ES-I3 (cell line): ENCODE measurements at regions not wholly inside any gene's neighbourhood (a gene's known extent, or its start where the extent isn't known, plus 50 kb on each side); places are given as distances from the start of the nearest gene placed in this dataset.

Source experiments
- H3K36me3 ChIP-seq: 2 replicates; pipeline ENCODE4 v1.6.1; 2013; ENCODE audit warnings: mild to moderate bottlenecking, low read length, control low read depth, moderate library complexity; ENCODE audit not compliant: insufficient read depth
- H3K4me1 ChIP-seq: 2 replicates; pipeline ENCODE4 v1.6.1; 2013; ENCODE audit warnings: mild to moderate bottlenecking, control low read depth, low read length; ENCODE audit not compliant: insufficient read depth
- H3K9ac ChIP-seq: 2 replicates; pipeline ENCODE4 v1.6.1; 2013; ENCODE audit warnings: low read depth, mild to moderate bottlenecking, low read length, moderate library complexity
- H3K9me3 ChIP-seq: 2 replicates; pipeline ENCODE4 v1.6.1; 2013; ENCODE audit warnings: mild to moderate bottlenecking, low read length, moderate library complexity; ENCODE audit not compliant: control insufficient read depth, insufficient read depth

DNA sequence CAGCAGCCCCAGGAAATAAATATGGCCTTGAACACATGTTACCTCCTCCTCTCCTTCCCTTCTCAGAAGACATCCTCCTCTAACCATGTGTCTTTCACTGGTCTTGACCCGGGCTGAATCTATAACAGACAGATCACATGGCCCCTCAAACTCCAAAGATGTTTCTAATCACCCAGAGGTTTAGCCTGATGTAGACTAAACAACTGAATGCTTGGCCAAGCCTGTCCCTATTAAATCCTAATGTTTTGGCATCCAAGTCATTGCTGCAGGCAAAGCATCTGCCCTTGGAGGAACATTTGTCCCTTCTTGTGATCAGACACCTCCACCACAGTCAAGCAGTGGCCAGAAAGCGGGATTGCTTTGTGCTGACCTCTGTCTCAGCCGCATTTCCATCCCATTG, 65.5 kb downstream of the ANKRD60 start:
- H3K9me3 ChIP-seq: no peaks in the 10 kb centered on the region
- no peaks in the 10 kb centered on the region for H3K36me3 ChIP-seq
- no peak overlapping the region for H3K9ac ChIP-seq
- no peaks in the 10 kb centered on the region for H3K4me1 ChIP-seq

DNA sequence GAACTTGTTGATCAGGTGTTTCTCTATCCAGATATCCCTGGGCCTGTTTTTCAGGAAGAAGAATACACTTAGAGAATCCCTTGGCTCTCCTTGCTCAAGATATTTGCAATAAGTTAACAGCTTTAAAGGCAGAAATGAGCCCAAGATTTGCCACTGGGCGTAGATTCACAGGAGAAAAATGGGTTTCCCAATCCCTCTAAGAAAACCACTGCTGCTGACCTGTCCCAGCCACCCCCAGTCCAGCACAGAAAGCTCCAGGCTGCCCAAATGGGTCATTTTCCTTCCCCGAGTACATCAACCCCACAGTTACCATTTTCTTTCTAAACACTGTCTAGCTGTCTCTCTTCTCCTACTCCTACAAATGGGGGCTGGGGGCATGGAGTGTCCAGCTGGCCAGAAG, 67.3 kb downstream of the ANKRD60 start:
- Histone ChIP-seq H3K4me1 (no peaks in the 10 kb centered on the region), H3K9me3 (no peaks in the 10 kb centered on the region), H3K9ac (no peak overlapping the region), H3K36me3 (no peaks in the 10 kb centered on the region)

DNA sequence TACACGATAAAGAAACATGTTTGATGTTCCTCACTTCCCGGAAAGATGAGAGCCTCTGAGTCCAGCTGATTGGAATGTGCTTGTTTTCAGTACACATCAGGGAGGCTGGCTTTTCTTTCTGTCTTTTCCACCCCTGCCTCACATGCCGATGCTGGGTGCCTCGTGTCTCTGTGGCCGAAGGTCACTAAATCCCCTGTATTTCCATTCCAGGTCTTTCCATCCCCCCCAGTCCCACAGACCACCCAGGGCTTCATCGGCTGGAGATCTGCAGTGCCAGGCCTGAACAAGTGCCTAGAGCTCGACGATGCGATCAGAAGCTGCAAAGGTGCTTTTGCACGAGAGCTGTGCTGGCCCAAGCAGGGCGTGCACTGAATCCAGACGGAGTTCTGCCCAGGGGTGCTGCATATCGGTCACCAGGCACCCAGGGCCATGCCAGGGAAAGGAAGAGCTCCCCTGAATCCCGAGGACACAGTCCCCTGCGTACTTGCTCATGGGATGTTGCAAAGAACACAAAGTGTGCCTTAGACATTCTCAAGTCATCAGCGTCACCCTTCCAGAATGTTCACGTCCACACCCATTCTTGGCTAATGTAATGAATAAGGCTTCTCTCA, 67.9 kb downstream of the ANKRD60 start:
- Histone ChIP-seq H3K36me3 (no peaks in the 10 kb centered on the region), H3K4me1 (no peaks in the 10 kb centered on the region), H3K9ac (no peak overlapping the region), H3K9me3 (no peaks in the 10 kb centered on the region)

DNA sequence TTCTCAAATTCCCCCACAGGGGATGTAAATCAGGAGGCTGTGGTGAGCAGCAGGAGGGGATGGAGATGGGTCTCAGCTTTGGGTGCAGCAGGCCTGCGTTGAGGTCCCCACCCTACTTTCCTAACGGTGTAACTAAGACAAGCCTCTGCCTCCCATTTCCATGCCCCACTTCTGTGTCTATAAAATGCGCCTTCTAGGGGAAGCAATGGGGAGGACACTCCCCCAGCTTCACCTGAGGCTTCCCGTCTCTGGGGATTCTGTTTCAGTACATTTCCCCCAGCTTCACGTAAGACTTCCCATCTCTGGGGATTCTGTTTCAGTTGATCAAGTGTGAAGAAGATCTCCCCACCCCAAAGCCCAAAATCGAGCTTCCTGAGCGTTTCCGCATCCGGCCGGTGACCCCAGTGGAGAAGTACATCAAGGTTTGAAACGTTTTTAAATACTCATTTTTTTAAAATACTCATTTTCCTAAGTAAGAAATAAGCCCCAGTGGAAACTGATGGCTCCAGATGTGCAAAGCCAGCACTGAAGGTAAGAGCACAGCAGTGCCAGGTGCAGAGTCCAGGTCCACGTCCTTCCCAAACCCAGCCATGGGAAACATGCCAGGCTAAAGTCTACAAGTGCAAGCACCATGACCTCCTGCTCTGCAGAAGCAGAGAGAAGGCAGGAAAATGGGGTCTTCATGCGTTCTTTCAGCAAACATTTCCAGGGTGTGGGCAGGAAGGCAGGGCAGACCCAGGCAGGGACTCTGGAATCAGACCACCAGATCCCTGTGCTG, 73.1 kb downstream of the ANKRD60 start:
- H3K36me3 ChIP-seq: no peaks in the 10 kb centered on the region
- no peaks in the 10 kb centered on the region for H3K4me1 ChIP-seq
- no peaks in the 10 kb centered on the region for H3K9me3 ChIP-seq
- H3K9ac ChIP-seq: no peak overlapping the region

DNA sequence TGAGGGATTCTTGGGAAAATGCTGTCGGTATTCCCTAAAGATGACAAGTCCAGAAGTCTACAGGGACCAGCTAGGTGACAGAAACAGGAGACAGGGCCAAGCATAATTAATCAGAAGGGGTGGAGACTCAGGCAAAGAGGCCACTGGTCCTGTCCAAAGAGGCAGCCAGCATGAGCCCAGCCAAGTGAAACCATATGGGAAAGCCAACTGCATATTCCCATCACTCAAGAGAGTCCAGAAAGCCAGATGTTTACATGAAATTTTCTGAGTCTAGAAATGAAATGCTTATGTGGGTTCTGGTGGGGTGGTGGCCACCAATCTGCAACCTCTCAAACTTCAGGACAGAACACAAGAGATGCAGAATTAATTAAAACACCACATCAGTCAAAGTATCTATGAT, 74.3 kb downstream of the ANKRD60 start:
- H3K4me1 ChIP-seq: no peaks in the 10 kb centered on the region
- no peaks in the 10 kb centered on the region for H3K9me3 ChIP-seq
- no peaks in the 10 kb centered on the region for H3K36me3 ChIP-seq
- H3K9ac ChIP-seq: no peak overlapping the region

DNA sequence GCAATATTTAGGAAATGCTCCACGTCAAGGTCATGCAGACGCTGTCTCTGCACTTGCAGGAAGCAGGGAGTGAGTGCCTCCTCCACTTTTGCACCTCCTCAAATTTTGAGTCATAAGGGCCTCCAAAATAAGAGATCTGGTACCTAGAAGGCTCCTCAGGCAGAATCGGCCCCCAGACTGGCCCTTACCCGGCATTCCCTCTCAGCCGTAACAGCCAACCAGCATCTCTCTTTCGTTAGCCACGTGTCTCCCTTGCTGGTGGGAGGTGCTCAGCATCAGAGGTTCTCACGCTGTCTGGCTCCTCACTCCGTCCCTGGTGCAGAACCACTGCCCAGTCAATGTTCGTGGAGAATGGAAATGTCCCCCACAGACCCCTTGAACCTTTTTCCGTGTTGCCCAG, 75.3 kb downstream of the ANKRD60 start:
- Histone ChIP-seq H3K9ac (no peak overlapping the region), H3K4me1 (no peaks in the 10 kb centered on the region), H3K9me3 (no peaks in the 10 kb centered on the region), H3K36me3 (no peaks in the 10 kb centered on the region)

DNA sequence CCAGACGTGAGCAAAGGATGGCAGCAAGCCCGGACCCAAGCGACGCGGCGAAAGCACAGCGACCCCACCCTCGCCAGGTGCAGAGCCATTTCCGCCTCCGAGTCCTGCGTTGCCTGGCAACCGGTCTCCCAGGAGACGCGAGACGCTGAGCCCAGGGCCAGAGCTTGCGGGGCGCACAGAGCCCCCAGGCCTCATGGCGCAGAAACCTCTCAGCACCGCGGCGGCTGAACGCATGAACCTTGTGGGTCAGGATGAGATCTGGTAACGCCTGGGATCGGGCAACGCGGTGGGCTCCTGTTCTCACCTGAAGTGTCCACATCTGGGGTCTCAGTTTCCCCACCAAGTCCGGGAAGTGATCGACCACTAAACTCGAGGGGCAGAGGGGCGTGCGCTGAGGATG, 77.7 kb downstream of the ANKRD60 start:
- H3K4me1 ChIP-seq: no peaks in the 10 kb centered on the region
- H3K36me3 ChIP-seq: no peaks in the 10 kb centered on the region
- no peak overlapping the region for H3K9ac ChIP-seq
- no peaks in the 10 kb centered on the region for H3K9me3 ChIP-seq

DNA sequence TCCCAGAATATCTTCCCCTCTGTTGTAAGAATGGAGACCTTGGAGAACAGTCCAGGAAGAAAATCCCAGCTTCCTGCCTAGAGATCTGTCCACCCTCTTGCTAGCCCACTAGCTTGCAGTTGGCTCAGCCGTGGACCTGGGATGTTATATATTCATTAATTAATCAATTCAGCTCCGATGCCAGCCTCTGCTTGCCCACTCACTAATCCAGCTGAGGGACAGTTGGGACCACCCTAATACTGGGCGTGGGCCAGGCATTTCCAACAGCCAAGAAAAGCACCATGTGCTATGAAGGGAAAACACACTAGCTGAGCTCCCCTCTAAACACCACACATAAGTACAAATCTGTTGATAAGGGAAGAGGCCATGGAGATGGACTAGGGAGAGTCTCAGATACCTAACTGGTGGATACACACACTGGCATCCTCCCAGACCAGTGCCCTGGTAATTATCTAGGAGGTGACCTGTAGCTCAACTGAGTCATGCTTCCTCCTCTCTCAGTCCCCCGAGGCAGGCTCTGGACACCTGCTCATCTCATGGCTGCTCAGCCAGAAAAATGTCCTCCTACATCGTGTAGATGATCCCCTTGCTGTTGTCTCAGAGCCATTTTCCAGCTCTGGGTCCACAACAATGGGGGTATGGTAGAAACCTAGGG, 78.9 kb downstream of the ANKRD60 start:
- Histone ChIP-seq H3K4me1 (no peaks in the 10 kb centered on the region), H3K9me3 (no peaks in the 10 kb centered on the region), H3K9ac (no peak overlapping the region), H3K36me3 (no peaks in the 10 kb centered on the region)

DNA sequence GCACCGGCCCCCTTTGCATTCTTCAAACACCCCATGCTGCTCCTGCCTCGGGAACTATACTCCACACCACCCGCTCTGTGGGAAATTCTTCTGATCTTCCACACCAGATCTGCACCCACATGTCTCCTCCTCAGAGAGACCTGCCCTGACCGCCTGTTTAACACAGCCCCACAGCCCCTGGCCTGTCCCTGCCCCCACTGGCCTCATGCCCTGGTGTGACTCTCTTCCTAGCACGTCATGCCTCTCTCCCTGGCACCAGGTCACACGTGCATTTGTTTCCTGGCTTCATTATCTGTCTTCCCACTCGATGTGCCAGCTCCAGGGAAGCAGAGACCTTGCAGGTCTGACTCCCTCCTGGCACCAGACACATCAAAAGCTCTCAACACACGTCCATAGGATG, 79.6 kb downstream of the ANKRD60 start:
- no peaks in the 10 kb centered on the region for H3K36me3 ChIP-seq
- no peaks in the 10 kb centered on the region for H3K9me3 ChIP-seq
- no peak overlapping the region for H3K9ac ChIP-seq

DNA sequence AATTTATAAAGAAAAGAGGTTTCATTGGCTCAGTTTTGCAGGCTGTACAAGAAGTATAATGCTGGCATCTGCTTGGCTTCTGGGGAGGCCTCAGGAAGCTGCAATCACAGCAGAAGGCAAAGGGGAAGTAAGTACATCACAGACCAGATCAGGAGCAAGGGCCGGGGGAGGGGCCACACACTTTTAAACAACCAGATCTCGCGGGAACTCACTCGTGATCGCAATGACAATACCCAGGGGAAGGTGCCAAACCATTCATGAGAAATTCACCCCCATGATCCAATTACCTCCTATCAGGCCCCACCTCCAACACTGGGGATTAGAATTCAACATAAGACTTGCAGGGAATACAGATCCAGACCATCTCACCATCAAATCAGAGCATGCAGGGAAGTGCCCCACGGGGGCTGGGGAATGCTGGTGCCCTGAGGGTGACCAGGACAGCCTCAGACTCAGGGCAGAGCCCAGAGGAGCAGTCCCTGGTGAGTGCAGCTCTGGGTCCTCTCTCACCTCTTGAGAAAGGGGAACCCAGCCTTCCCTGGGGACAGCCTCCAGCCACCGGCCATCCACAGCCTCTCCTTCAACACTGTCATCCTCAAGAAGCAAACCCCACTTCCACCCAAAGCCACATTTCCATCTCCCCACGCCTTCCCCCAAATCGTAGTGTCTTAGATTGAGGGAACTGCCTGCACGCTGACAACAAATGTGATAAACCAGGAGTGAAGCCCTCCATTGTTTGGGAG, 80.7 kb downstream of the ANKRD60 start:
- H3K9me3 ChIP-seq: no peaks in the 10 kb centered on the region
- H3K36me3 ChIP-seq: no peaks in the 10 kb centered on the region
- H3K9ac ChIP-seq: no peak overlapping the region
- no peaks in the 10 kb centered on the region for H3K4me1 ChIP-seq

More for the DNA sequence above, 79.6 kb downstream of the ANKRD60 start:
- no peaks in the 10 kb centered on the region for H3K4me1 ChIP-seq

DNA sequence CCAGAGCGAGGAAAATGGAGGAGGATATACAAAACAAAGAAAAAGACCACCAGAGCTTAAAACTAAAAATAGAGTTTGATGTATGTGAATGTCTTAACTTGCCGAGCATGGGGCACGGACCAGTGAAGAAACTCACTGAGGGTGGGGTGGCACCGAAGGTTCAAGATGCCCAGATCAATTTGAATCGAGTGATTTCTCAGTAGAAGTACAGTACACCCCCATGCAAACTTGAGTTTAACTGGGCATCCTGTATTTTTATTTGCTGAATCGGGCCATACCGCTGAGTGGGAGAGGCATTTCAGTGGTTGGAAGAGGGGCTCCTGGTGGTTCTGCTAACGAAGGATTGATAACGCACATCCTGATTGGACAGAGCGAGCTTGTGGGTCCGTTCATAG, 81.7 kb downstream of the ANKRD60 start:
- Histone ChIP-seq H3K9ac (no peak overlapping the region), H3K4me1 (no peaks in the 10 kb centered on the region), H3K36me3 (no peaks in the 10 kb centered on the region), H3K9me3 (no peaks in the 10 kb centered on the region)

DNA sequence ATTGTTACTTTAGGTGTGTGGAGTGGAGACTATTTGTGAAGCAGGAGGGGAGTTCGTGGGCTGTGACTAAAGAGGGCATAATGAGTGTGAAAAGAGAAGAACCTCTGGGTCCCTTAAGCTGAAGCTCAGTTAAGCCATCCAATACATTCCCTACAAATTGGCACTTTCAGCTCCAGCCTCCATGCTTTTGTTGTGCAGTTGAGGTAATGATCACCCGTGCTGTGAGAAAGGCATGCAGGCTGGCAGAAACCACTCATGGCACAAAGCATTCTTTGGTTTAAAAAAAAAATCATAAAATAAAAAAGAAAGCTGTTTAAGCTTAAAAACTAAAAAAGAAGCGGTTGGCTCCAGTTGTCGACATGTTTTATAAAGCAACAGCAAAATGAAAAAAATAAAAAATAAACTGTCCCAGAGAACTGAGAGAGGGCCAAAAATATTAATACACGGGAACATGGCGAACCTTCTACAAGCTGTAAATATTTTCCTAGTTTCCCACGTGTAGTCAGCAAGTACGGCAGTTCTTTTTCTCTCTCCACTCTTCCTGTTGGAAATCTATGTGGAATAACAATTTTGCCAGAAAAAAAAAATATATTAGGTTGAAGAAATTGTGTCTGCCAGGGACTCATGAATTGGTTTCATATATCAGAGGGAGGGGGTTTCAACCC, 82.2 kb downstream of the ANKRD60 start:
- Histone ChIP-seq H3K9me3 (no peaks in the 10 kb centered on the region), H3K9ac (no peak overlapping the region), H3K36me3 (no peaks in the 10 kb centered on the region), H3K4me1 (no peaks in the 10 kb centered on the region)

DNA sequence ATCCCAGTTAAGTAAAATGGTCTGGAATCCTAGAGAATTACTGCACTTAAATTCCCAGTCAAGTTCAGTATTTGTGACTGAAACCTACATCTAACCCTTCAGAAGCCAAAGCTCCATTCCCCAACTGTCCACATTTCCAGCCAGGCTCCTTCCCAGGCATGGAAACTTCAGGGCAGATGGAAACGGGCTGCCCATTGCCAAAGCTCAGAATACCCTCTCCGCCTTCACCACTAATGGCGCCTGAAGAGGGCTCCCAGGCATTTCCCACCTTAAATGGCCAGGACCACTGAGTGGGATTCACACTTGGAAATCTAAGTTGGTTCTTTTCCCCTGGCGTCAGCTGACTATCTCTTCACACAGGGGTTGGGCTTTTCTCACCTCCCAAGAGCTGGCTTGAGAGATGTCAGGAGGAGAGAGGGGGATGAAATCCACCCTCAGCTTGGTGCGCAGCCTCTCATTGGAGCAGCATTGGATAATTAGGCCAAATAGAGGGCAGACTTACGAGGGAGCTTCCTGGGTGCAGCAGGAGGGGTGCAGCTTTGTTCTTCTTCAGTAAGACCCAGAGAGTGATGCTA, 82.9 kb downstream of the ANKRD60 start:
- Histone ChIP-seq H3K9me3 (no peaks in the 10 kb centered on the region), H3K36me3 (no peaks in the 10 kb centered on the region), H3K9ac (no peak overlapping the region), H3K4me1 (no peaks in the 10 kb centered on the region)

DNA sequence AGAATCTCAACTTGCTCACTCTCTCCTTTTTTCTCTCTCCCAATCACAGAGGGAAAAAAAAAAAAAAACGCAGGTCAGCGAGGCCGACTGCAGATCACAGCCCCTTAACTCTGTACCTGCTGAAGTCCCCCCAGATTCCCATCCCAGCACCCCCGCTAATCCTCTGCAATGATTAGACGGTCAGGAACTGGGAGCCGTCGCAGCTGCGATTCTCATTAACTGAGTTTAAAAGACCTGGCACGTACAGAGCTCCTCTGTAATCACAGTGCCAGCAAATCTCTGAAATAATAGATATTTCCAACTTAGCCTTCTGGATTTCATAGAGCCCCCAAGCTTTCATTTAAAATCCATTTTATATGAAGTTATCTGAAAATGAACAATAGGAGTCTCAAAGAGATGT, 84.4 kb downstream of the ANKRD60 start:
- Histone ChIP-seq H3K9ac (no peak overlapping the region), H3K4me1 (no peaks in the 10 kb centered on the region), H3K9me3 (no peaks in the 10 kb centered on the region), H3K36me3 (no peaks in the 10 kb centered on the region)
